K562 (cell line): ENCODE measurements at regions not wholly inside any gene's neighbourhood (a gene's known extent, or its start where the extent isn't known, plus 50 kb on each side); places are given as distances from the start of the nearest gene placed in this dataset.

ENCODE experiments used
- ATAC-seq: fragments of 200-7000 bp; cut with Tn5 transposase; 3 replicates; pipeline ENCODE4 v1.9.1; 2020; ENCODE audit warnings: moderate library complexity
- BruUV-seq: library from RNA; stranded (reverse); fragments of 400-500 nt; replicated peaks from 2 replicates; lab custom pipeline; 2021; lab: Mats Ljungman, UMichigan
- CTCF ChIA-PET: fragments of 300-600 bp; formaldehyde crosslinking; extraction: SDS; loops from one replicate; lab custom pipeline; 2021; ENCODE audit warnings: low intra/inter-chr PET ratio; lab: Yijun Ruan, JAX
- POLR2A ChIA-PET: fragments of 300-600, 350-650 bp; sonication (Branson Sonifier 250); formaldehyde crosslinking; extraction: SDS; loops from one replicate; lab custom pipeline; 2021; ENCODE audit warnings: antibody characterized with exemption, inconsistent platforms; lab: Yijun Ruan, JAX
- DNase-seq, 4 experiments: peaks; one replicate each; pipeline versions ENCODE4 v3.0.0 to v3.0.0-alpha.2; 2011 to 2018; ENCODE audit warnings: low spot score in 3 of 4, mixed read lengths in 3 of 4; ENCODE audit errors: extremely low read depth in 1 of 4
- FAIRE-seq: peaks from 2 replicates; lab custom pipeline; 2011; peaks lifted over from hg19 to GRCh38; lab: Jason Lieb, UNC
- H2AFZ ChIP-seq: 2 replicates; pipeline ENCODE4 v1.6.0; 2011; ENCODE audit warnings: low read depth, low read length, control low read depth, inconsistent platforms
- H3K27ac ChIP-seq: fragments of 200-600 bp; 3 replicates; pipeline ENCODE4 v1.8.0; 2011; ENCODE audit warnings: low read depth, mild to moderate bottlenecking, control low read depth, inconsistent platforms, low read length, moderate library complexity, mixed read lengths; ENCODE audit errors: extremely low read depth
- H3K27me3 ChIP-seq, 2 experiments: fragments of 300-600 bp in 1 of 2; 2 replicates in 1 of 2; 3 replicates in 1 of 2; pipeline versions ENCODE4 v1.6.0 to v1.8.0; 2011; ENCODE audit warnings: inconsistent platforms in 2 of 2, low read length in 2 of 2, mild to moderate bottlenecking in 1 of 2, mixed read lengths in 1 of 2, moderate library complexity in 1 of 2; ENCODE audit not compliant: control insufficient read depth in 2 of 2, insufficient read depth in 2 of 2
- H3K36me3 ChIP-seq: fragments of 300-600 bp; 3 replicates; pipeline ENCODE4 v1.8.0; 2011; ENCODE audit warnings: mild to moderate bottlenecking, low read length, inconsistent platforms; ENCODE audit not compliant: control insufficient read depth, insufficient read depth
- H3K4me1 ChIP-seq, 2 experiments: fragments of 200-600 bp in 1 of 2; replicated peaks in 1 of 2; 2 replicates in 1 of 2; 3 replicates in 1 of 2; pipeline versions ENCODE4 v1.5.1 to v1.8.0; 2011; ENCODE audit warnings: inconsistent platforms in 2 of 2, low read length in 2 of 2, mild to moderate bottlenecking in 1 of 2, mixed read lengths in 1 of 2, moderate library complexity in 1 of 2; ENCODE audit not compliant: control insufficient read depth in 2 of 2, insufficient read depth in 2 of 2
- H3K4me2 ChIP-seq: 2 replicates; pipeline ENCODE4 v1.6.1; 2011; ENCODE audit warnings: low read length, control low read depth, inconsistent platforms, mixed read lengths; ENCODE audit not compliant: insufficient read depth
- H3K4me3 ChIP-seq: fragments of 200-600 bp; sonication (generic), shearing (Covaris generic); 2 replicates; pipeline ENCODE4 v1.5.1; 2016; ENCODE audit warnings: control low read depth, inconsistent platforms
- H3K79me2 ChIP-seq: fragments of 200-600 bp; 3 replicates; pipeline ENCODE4 v1.8.0; 2011; ENCODE audit warnings: low read length, inconsistent platforms; ENCODE audit not compliant: control insufficient read depth, insufficient read depth
- H3K9ac ChIP-seq, 2 experiments: 2 replicates each; pipeline versions ENCODE4 v1.6.0 to v1.6.1; 2011; ENCODE audit warnings: low read depth in 2 of 2, low read length in 2 of 2, control low read depth in 1 of 2, inconsistent platforms in 1 of 2, mild to moderate bottlenecking in 1 of 2, mixed read lengths in 1 of 2; ENCODE audit not compliant: insufficient read depth in 1 of 2
- H3K9me1 ChIP-seq: one replicate; pipeline ENCODE4 v1.6.0; 2011; ENCODE audit warnings: inconsistent platforms, mild to moderate bottlenecking, low read length, moderate library complexity; ENCODE audit not compliant: control insufficient read depth, insufficient read depth
- H3K9me3 ChIP-seq: replicated peaks from 2 replicates; pipeline ENCODE4 v1.5.1; 2011; ENCODE audit warnings: low read depth, low read length, inconsistent platforms; ENCODE audit not compliant: control insufficient read depth, insufficient read depth
- H4K20me1 ChIP-seq: replicated peaks from 2 replicates; pipeline ENCODE4 v1.6.1; 2011; ENCODE audit warnings: low read length, inconsistent platforms, mixed read lengths; ENCODE audit not compliant: control insufficient read depth, insufficient read depth
- ATF2 ChIP-seq: sonication (generic); formaldehyde crosslinking; IDR thresholded peaks from 2 replicates; pipeline ENCODE4 v1.8.1; 2022; ENCODE audit warnings: missing genetic modification reagents
- CBX1 ChIP-seq: sonication (generic); IDR thresholded peaks from 2 replicates; pipeline ENCODE4 v1.6.1; 2016; ENCODE audit warnings: antibody characterized with exemption, low read depth, mild to moderate bottlenecking
- DPF2 ChIP-seq: fragments of 450-650 bp; IDR thresholded peaks from 2 replicates; pipeline ENCODE4 v1.6.1; 2016
- E2F5 ChIP-seq: sonication (generic); formaldehyde crosslinking; IDR thresholded peaks from 2 replicates; pipeline ENCODE4 v1.8.0; 2022; ENCODE audit warnings: mild to moderate bottlenecking, missing genetic modification reagents
- ELK1 ChIP-seq: sonication (generic); formaldehyde crosslinking; IDR thresholded peaks from 2 replicates; pipeline ENCODE4 v1.8.1; 2022; ENCODE audit warnings: missing genetic modification reagents
- KAT7 ChIP-seq: sonication (generic); formaldehyde crosslinking; IDR thresholded peaks from 2 replicates; pipeline ENCODE4 v1.8.0; 2022; ENCODE audit warnings: missing genetic modification reagents, mild to moderate bottlenecking, borderline replicate concordance
- NCOA1 ChIP-seq: fragments of 450-650 bp; IDR thresholded peaks from 2 replicates; pipeline ENCODE4 v1.6.1; 2016; ENCODE audit warnings: low read depth
- PYGO2 ChIP-seq: fragments of 450-650 bp; IDR thresholded peaks from 2 replicates; pipeline ENCODE4 v1.6.1; 2016; ENCODE audit warnings: mild to moderate bottlenecking, missing genetic modification characterization, moderate library complexity, missing compliant biosample characterization
- SMAD1 ChIP-seq: fragments of 150-350 bp; IDR thresholded peaks from 2 replicates; pipeline ENCODE4 v1.6.1; 2014; ENCODE audit warnings: low read length, low read depth; ENCODE audit not compliant: partially characterized antibody
- SRF ChIP-seq, 2 experiments: fragments of 250-450, 450-650 bp in 1 of 2; sonication (Bioruptor Pico) in 1 of 2; sonication (generic) in 1 of 2; formaldehyde crosslinking; IDR thresholded peaks; 2 replicates each; pipeline versions ENCODE4 v1.5.0 to v1.5.1; 2020 to 2022; ENCODE audit warnings: mild to moderate bottlenecking in 1 of 2, missing genetic modification reagents in 1 of 2
- STAT6 ChIP-seq: sonication (generic); formaldehyde crosslinking; IDR thresholded peaks from 2 replicates; pipeline ENCODE4 v1.8.1; 2023; ENCODE audit warnings: mild to moderate bottlenecking, missing genetic modification reagents
- TRIM25 ChIP-seq: fragments of 450-650 bp; IDR thresholded peaks from 2 replicates; pipeline ENCODE4 v1.7.0; 2016; ENCODE audit warnings: borderline replicate concordance
- ZNF75A ChIP-seq: fragments of 450-650 bp; formaldehyde crosslinking; IDR thresholded peaks from 2 replicates; pipeline ENCODE4 v1.4.0; 2020; ENCODE audit warnings: mild to moderate bottlenecking
- WGBS: fragments of 100-300 bp; shearing (Covaris generic); methylation state at CpG from one replicate; pipeline ENCODE4 v1.1.6; 2016; ENCODE audit warnings: low coverage, mixed read lengths; ENCODE audit not compliant: insufficient coverage; ENCODE audit errors: missing lambda C conversion rate; 5-methylcytosine and 5-hydroxymethylcytosine counted together
- in situ Hi-C: fragments of 300-500 bp; cut with MboI; formaldehyde crosslinking; loops from 4 replicates; pipeline ENCODE4 v1.15.0; 2018; ENCODE audit warnings: inconsistent platforms, mixed read lengths
- intact Hi-C: fragments of 100-400 bp; cut with micrococcal nuclease; formaldehyde crosslinking; loops from 2 replicates; pipeline ENCODE4 v1.14.2; 2022

- H3K36me3 ChIP-seq: peaks cover 15% of the 10 kb centered on the region; the same call in 2 of the 3 replicates
- no peak overlapping the region for H3K4me3 ChIP-seq
These were observed 97.2 kb downstream of the BLTP1 start for GRCh38 chr4:122249357-122249756.

More at GRCh38 chr4:122249357-122249756, 97.2 kb downstream of the BLTP1 start:
- DNase-seq (no peak), FAIRE-seq (no peak), ATAC-seq (no peak)
- no peak overlapping the region for H2AFZ ChIP-seq
- H4K20me1 ChIP-seq: no peaks in the 10 kb centered on the region
- no peak overlapping the region for H3K9ac ChIP-seq
- H3K27me3 ChIP-seq: no peaks in the 10 kb centered on the region
- CTCF ChIA-PET: no interaction called here
- H3K9me3 ChIP-seq: no peaks in the 10 kb centered on the region
- H3K4me1 ChIP-seq: no peaks in the 10 kb centered on the region
- in situ Hi-C loops: no loop called here
- BruUV-seq: no TSS peak
- no peaks in the 10 kb centered on the region for H3K79me2 ChIP-seq
- no peak overlapping the region for H3K4me2 ChIP-seq
- H3K27ac ChIP-seq: no peak overlapping the region
- no peaks in the 10 kb centered on the region for H3K9me1 ChIP-seq
- no peak for TF ChIP-seq CBX1
- TF ChIP-seq ZNF75A (CRISPR knock-in tag): no peak
- TF ChIP-seq SMAD1: no peak
- no peak for TF ChIP-seq NCOA1
- TF ChIP-seq DPF2: no peak
- TF ChIP-seq PYGO2 (tag): no peak
- TF ChIP-seq TRIM25: no peak
- TF ChIP-seq ELK1 (CRISPR knock-in tag): no peak
- TF ChIP-seq SRF (CRISPR knock-in tag; IDR thresholded peaks at IDR 0.05): no peak
- TF ChIP-seq E2F5 (CRISPR knock-in tag): no peak
- no peak for TF ChIP-seq STAT6 (CRISPR knock-in tag)
- no peak for TF ChIP-seq ATF2 (CRISPR knock-in tag)
- TF ChIP-seq KAT7 (CRISPR knock-in tag): no peak
- WGBS: 56% methylated on average over 1 of the region's 1 CpG
- intact Hi-C loops: no loop called here
- POLR2A ChIA-PET: no interaction called here
